Tibial nerve (tissue), 3 donors: ENCODE measurements at regions not wholly inside any gene's neighbourhood (a gene's known extent, or its start where the extent isn't known, plus 50 kb on each side); places are given as distances from the start of the nearest gene placed in this dataset.

Source experiments
- POLR2A ChIP-seq, 2 donors: fragments of 450-650 bp; IDR thresholded peaks; one replicate each; pipeline ENCODE4 v1.6.1; 2017; ENCODE audit warnings: antibody characterized with exemption in 2 of 2, mild to moderate bottlenecking in 2 of 2, moderate library complexity in 2 of 2
- TF ChIP-seq, protein P1 (sequence below), 5 experiments: fragments of 200-600 bp in 3 of 5; fragments of 450-650 bp in 2 of 5; sonication (generic) in 3 of 5; IDR thresholded peaks; one replicate each; pipeline ENCODE4 v1.5.1; 2016 to 2019; ENCODE audit warnings: antibody characterized with exemption in 5 of 5, mild to moderate bottlenecking in 3 of 5, moderate library complexity in 2 of 5

DNA sequence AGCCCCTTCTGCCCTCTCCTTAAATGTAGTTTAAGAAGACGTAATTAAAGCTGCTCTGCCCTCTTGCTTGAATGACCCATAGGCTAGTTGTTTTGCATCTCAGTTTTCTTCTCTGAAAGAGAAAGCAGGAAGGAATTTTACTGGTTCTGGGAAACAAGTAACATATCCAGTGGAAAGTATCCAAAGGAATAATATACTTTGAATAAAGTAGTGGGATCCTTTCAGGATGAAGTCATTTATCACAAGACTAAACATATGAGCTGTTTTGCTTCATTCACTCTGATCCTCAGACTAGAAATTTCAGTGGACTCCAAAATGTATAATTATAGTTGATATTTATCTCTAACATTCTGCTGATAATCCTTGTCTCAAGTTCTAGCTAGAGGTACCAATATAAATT, 1297.6 kb upstream of the GOT2 start:
- TF ChIP-seq, protein P1, sequence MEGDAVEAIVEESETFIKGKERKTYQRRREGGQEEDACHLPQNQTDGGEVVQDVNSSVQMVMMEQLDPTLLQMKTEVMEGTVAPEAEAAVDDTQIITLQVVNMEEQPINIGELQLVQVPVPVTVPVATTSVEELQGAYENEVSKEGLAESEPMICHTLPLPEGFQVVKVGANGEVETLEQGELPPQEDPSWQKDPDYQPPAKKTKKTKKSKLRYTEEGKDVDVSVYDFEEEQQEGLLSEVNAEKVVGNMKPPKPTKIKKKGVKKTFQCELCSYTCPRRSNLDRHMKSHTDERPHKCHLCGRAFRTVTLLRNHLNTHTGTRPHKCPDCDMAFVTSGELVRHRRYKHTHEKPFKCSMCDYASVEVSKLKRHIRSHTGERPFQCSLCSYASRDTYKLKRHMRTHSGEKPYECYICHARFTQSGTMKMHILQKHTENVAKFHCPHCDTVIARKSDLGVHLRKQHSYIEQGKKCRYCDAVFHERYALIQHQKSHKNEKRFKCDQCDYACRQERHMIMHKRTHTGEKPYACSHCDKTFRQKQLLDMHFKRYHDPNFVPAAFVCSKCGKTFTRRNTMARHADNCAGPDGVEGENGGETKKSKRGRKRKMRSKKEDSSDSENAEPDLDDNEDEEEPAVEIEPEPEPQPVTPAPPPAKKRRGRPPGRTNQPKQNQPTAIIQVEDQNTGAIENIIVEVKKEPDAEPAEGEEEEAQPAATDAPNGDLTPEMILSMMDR (IDR thresholded peaks at IDR 0.05), result no peak
- no peak for TF ChIP-seq POLR2A (IDR thresholded peaks at IDR 0.05)
